Skeletal muscle cell (primary cell): ENCODE measurements at regions not wholly inside any gene's neighbourhood (a gene's known extent, or its start where the extent isn't known, plus 50 kb on each side); places are given as distances from the start of the nearest gene placed in this dataset.
"Not testable (repeated sequence)": the region's sequence is repeated elsewhere in the genome, so short reads cannot be mapped to it uniquely, and the experiment has no call there.

Experiments used
- DNase-seq: peaks from one replicate; pipeline ENCODE4 v3.0.0-alpha.2; 2010; ENCODE audit warnings: low read depth
- H3K4me3 ChIP-seq: 2 replicates; pipeline ENCODE4 v1.5.1; 2011; ENCODE audit warnings: low read depth, mild to moderate bottlenecking, control low read depth, low read length, moderate library complexity

GRCh38 chr7:80303315-80303714 lies 168.7 kb downstream of the GNAI1 start:
- no peak for DNase-seq
- no peak overlapping the region for H3K4me3 ChIP-seq

DNA sequence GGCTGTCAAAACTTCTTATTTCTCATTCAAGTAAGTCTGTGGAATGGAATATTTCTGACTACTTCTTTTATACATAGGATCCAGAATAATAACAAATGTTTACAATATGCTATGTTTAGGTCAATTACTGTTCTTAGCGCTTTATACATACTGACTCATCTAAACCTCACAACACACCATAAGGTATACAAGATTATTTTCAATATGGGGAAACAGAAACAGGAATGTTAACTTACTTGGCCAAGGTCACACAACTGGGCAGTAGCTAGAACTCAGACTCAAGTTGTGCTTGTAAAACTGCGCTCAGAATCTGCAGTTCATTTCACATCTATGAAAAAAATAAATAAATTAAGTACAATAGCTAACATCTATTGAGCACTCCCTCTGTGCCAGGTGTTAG lies 168.0 kb downstream of the GNAI1 start:
- no peak overlapping the region for H3K4me3 ChIP-seq
- no peak for DNase-seq

GRCh38 chr7:80302078-80302477 lies 167.4 kb downstream of the GNAI1 start:
- DNase-seq = no peak
- H3K4me3 ChIP-seq = no peak overlapping the region

- DNase-seq = no peak
- no peak overlapping the region for H3K4me3 ChIP-seq
Observed at GRCh38 chr7:80298201-80298600, 163.6 kb downstream of the GNAI1 start.

DNA sequence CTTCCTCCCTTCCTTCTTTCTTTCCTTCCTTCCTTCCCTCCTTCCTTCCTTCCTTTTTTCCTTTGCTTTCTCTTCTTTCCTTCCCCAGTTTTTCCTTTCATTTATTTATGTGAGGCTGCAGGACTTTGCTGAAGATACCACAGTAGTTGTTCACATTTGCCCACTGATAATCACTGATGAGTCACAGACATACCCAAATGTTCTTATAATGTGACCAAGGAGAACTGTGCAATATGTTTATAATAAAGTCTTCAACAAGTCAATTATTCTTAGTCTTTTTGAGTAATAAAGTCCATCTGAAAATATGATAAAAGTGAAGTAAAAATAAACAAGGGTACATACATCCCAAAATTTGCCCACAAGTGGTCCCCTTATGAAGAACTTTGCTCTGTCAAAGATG lies 159.7 kb downstream of the GNAI1 start:
- DNase-seq = no peak
- H3K4me3 ChIP-seq = no peak overlapping the region

- H3K4me3 ChIP-seq, DNase-seq: not testable (repeated sequence)
Observed at GRCh38 chr7:80292634-80293033, 158.0 kb downstream of the GNAI1 start.

DNA sequence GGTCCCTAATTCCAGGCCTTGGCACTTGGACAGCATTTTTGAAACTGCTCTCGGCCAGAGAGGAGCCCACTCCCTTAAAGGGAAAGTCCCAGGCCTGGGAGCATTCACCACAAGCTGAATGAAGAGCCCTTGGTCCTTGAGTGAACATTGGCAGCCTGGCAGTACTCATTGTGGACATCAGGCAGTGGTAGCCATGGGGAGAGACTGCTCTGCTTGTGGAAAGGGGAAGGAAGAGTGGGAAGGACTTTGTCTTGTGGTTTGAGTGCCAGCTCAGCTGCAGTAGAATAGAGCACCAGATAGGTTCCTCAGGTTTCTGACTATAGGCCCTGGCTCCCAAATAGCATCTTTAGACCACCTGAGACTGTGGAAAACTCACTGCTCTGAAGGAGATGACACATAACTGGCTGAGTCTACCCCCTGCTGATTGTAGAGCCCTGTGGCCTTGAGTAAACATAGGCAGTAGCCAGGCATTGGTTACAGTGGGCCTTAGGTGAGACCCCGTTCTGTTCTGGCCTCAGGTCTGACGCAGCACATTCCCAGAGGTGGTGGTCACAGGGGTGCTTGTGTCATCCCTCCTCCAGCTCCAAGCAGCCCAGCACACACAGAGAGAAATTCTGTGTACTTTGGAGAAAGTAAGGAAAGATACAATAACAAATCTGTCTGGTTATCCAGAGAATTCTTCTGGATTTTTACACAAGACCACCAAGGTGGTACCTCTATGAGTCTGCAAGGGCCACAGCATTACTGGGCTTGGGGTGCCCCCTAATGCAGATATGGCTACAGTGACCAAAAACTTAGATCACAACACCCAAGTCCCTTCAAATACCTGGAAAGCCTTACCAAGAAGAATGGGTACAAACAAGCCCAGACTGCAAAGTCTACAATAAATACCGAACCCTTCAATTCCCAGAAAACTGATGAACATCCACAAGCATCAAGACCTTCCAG lies 153.8 kb downstream of the GNAI1 start:
- peak; percentile 91 for DNase-seq
- no peak overlapping the region for H3K4me3 ChIP-seq

DNA sequence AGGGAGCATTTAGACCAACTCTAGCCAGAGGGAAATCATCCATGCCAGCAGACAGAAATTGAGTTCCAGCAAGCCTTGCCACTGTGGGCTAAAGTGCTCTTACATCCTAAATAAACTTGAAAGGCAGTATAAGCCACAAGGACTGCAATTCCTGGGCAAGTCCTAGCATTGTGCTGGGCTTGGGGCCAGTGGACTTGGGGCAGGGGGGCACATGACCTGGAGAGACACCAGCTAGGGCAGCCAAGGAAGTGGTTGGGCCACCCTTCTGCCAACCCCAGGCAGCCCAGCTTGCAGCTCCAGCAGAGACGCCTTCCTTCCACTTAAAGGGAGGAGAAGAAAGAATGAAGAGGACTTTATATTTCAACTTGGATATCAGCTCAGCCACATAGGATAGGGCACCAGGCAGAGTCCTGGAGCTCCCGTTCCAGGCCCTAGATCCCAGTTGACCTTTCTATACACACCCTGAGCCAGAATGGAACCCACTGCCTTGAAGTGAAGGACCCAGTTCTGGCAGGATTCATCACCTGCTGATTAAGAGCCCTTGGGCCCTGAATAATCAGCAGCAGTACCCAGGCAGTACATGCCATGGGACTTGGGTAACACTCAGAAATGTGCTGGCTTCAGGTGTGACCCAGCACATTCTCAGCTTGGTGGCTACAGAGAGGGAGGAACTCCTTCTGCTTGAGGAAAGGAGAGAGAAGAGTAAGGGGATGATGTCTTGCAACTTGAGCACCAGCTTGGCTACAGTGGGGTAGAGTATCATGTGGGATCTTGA lies 153.0 kb downstream of the GNAI1 start:
- no peak for DNase-seq
- no peak overlapping the region for H3K4me3 ChIP-seq

DNA sequence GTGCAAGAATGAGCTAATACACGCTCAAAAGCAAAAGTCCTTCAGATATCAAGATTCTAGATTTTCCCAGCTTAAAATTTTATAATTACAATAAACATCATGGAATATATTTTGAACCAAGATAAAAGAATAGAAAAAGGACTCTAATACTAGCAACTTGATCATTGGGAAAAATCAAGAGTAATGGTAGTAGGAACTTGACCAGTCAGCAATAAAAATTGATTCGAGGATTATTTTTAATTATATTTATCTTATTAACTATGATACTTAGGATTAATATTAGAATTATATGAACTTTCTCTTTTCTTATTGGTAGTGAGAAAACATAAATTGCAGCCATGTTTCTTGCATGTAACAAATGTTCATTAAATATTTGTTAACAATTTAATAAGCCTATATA lies 152.0 kb downstream of the GNAI1 start:
- H3K4me3 ChIP-seq = no peak overlapping the region
- DNase-seq = no peak

GRCh38 chr7:80284855-80285254 lies 150.2 kb downstream of the GNAI1 start:
- peak; percentile 81 for DNase-seq
- H3K4me3 ChIP-seq = no peak overlapping the region

GRCh38 chr7:80279760-80280159 lies 145.1 kb downstream of the GNAI1 start:
- no peak for DNase-seq
- no peak overlapping the region for H3K4me3 ChIP-seq

- no peak overlapping the region for H3K4me3 ChIP-seq
- no peak for DNase-seq
Observed at GRCh38 chr7:80278737-80279136, 144.1 kb downstream of the GNAI1 start.

DNA sequence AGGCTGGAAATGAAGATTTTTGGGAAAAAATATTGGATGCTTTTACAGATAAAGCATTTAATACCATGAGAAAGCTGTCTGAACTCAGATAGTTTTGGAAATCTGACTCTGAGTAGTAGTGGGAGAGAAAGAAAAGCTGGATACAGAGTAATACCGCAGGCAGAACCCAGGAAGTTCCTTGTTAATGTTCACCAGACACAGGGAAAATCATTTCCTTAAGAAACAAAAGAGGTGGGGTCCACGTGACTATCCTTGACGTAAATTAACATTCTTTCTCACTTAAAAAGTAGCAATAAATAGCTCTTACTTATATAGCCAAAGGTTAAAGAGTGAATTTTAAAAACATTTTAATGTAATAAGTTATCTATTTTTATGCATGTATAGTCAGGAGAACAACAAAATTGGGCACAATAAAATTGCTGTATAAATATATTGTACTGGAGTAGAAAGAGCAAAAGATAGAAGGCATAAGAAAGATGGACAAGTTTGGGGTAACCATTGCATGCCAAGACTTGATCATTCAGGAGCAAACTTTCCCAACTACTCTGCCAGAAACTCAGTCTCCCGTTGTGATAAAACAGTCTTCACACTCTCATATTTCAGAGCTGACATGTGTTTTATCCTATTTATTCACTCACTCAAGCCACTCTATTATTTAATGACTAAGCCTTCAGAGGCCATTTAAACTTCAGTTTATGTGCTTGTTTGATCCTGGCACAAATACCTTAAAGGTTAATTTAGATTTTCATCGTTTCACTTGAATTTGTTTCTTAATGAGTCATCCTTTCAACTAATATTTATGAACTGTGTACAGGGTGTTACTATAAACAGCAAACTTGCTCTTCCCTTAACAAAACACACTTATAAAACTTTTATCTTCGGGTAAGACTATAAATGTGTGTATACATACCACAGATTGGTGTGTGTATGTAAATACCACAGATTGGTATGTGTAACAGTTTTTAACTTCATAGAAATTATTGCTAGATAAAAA lies 143.1 kb downstream of the GNAI1 start:
- no peak for DNase-seq

More for the DNA sequence above, 143.1 kb downstream of the GNAI1 start:
- no peak overlapping the region for H3K4me3 ChIP-seq
